WTC11 (cell line): ENCODE measurements at regions not wholly inside any gene's neighbourhood (a gene's known extent, or its start where the extent isn't known, plus 50 kb on each side); places are given as distances from the start of the nearest gene placed in this dataset.

ENCODE experiments used
- ATF3 ChIP-seq: sonication (generic); formaldehyde crosslinking; conservative IDR thresholded peaks from 2 replicates; pipeline ENCODE4 v1.8.1; 2022; ENCODE audit warnings: mild to moderate bottlenecking, missing genetic modification reagents
- CBFB ChIP-seq: sonication (generic); formaldehyde crosslinking; IDR thresholded peaks from 2 replicates; pipeline ENCODE4 v1.8.1; 2022; ENCODE audit warnings: mild to moderate bottlenecking, low read depth, missing genetic modification reagents
- CREB1 ChIP-seq: sonication (generic); formaldehyde crosslinking; IDR thresholded peaks from 2 replicates; pipeline ENCODE4 v1.8.0; 2023; ENCODE audit warnings: mild to moderate bottlenecking, missing genetic modification reagents
- CTCF ChIP-seq: fragments of 200-600 bp; IDR thresholded peaks from 2 replicates; pipeline ENCODE4 v1.8.0; 2022; ENCODE audit warnings: antibody characterized with exemption
- FOXJ3 ChIP-seq: sonication (generic); formaldehyde crosslinking; IDR thresholded peaks from 2 replicates; pipeline ENCODE4 v1.9.0; 2021; ENCODE audit warnings: missing genetic modification reagents, mild to moderate bottlenecking, borderline replicate concordance
- JUN ChIP-seq: sonication (generic); formaldehyde crosslinking; IDR thresholded peaks from 2 replicates; pipeline ENCODE4 v1.8.0; 2023; ENCODE audit warnings: mild to moderate bottlenecking, missing genetic modification reagents
- MAX ChIP-seq: sonication (generic); formaldehyde crosslinking; IDR thresholded peaks from 2 replicates; pipeline ENCODE4 v1.8.0; 2022; ENCODE audit warnings: mild to moderate bottlenecking, missing genetic modification reagents
- MLX ChIP-seq: sonication (generic); formaldehyde crosslinking; IDR thresholded peaks from 2 replicates; pipeline ENCODE4 v1.8.1; 2023; ENCODE audit warnings: mild to moderate bottlenecking, missing genetic modification reagents, moderate library complexity
- NFYB ChIP-seq: sonication (generic); formaldehyde crosslinking; conservative IDR thresholded peaks from 2 replicates; pipeline ENCODE4 v1.8.0; 2022; ENCODE audit warnings: low read depth, missing genetic modification reagents
- SMAD3 ChIP-seq: sonication (generic); formaldehyde crosslinking; IDR thresholded peaks from 2 replicates; pipeline ENCODE4 v1.8.0; 2022; ENCODE audit warnings: missing genetic modification reagents, mild to moderate bottlenecking, borderline replicate concordance
- SMAD4 ChIP-seq: sonication (generic); formaldehyde crosslinking; IDR thresholded peaks from 2 replicates; pipeline ENCODE4 v1.8.0; 2022; ENCODE audit warnings: mild to moderate bottlenecking, missing genetic modification reagents
- SOX15 ChIP-seq: fragments of 250-450 bp; sonication (Bioruptor Pico); IDR thresholded peaks from 2 replicates; pipeline ENCODE4 v1.9.0; 2021; ENCODE audit warnings: mild to moderate bottlenecking
- SP1 ChIP-seq: sonication (generic); formaldehyde crosslinking; conservative IDR thresholded peaks from 2 replicates; pipeline ENCODE4 v1.8.1; 2022; ENCODE audit warnings: missing genetic modification reagents

- TF ChIP-seq CTCF (no peak), SMAD3 (CRISPR knock-in tag) (no peak), JUN (CRISPR knock-in tag) (no peak), MAX (CRISPR knock-in tag) (no peak), ATF3 (CRISPR knock-in tag) (no peak), MLX (no peak), FOXJ3 (CRISPR knock-in tag) (no peak), NFYB (CRISPR knock-in tag) (no peak), SMAD4 (CRISPR knock-in tag) (no peak), CBFB (CRISPR knock-in tag) (no peak), SOX15 (no peak), SP1 (CRISPR knock-in tag) (no peak), CREB1 (CRISPR knock-in tag) (no peak)
These were observed 114.2 kb upstream of the IRX5 start for GRCh38 chr16:54816471-54816870.
